IPS DF 4.7 (cell line): ENCODE measurements at regions not wholly inside any gene's neighbourhood (a gene's known extent, or its start where the extent isn't known, plus 50 kb on each side); places are given as distances from the start of the nearest gene placed in this dataset.
A peak's percentile ranks its signal among the peaks of the same experiment; 100 is the strongest.
"Not testable (repeated sequence)": the region's sequence is repeated elsewhere in the genome, so short reads cannot be mapped to it uniquely, and the experiment has no call there.

Experiments
- DNase-seq: peaks from one replicate; pipeline ENCODE4 v3.0.0-alpha.2; 2013; ENCODE audit warnings: low spot score; ENCODE audit errors: extremely low read depth

- no peak for DNase-seq
Measured at GRCh38 chr2:173545364-173545763, 190.7 kb downstream of the CDCA7 start.

DNA sequence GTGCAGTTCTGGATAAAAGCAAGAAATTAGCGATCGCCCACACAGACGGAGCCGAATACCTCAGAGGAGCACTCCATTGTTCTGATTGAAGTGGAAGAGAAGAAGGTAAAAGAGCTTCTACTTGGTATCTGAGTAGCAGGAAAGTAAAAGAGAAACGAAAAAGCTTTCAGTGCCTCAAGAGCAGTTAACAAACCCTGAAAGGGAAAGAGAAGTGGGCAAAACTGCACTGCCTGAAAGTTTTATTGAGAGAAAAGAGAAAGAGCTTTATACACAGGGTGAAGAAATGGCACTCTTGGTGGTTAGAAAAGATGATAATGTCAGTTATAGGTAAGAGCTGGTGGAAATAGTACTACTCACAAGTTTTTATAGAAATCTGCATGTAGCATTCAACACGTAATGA is 192.8 kb downstream of the CDCA7 start:
- DNase-seq: no peak

DNA sequence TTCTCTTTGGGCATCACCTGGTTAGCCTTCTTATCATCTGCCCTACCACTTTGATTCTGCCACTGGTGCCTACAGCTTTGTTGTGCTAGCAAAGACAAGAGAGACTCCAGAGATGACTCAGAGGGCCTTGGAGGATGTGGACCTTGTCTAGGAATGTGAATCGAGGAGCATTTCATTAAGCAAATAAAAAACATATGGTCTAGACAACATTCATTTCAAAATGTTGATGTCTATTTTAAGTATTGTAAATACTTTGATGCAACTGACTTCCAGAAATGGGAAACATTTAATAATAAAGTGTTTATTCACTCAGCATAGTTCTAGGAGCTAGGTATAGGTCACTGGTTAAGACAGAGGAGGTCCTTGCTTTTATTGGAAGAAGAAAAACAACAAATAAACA is 195.5 kb downstream of the CDCA7 start:
- no peak for DNase-seq

DNA sequence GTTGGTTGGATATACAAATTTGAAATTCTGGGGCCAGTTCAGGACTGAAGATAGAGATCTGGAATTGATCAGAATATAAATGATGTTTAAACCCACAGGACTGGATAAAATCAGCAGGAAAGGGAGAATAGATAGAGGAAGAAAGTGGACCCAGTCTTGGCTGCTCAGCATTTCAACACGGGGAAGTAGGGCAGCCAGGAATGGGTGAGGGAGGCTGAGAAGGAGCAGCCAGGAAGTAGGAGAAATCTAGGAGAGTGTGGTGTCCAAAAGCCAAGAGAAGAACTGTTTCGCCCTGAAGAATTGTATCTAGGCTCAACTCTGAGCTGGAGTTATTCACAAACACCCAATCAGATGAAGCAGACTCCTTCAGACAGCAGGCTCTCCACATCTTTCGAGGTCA is 197.9 kb downstream of the CDCA7 start:
- DNase-seq: no peak

DNA sequence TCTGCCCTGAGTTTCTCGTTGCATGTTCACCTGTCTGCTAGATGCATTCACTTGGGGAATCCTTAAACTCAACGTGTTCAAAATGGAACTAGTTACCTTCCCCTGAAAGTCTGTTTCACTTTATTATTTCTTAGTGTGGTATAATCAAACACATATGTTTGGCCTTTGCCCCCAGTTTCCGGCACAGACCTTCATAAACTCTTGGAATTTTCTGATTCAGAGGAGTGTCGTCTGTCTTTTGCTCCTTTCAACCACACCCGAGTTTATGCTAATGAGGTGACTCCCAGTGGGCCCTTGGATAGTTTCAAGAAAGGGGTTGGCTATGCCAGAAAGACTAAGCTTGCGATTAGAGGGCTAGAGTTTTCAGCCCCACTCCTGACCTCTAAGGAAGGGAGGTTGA is 198.9 kb downstream of the CDCA7 start:
- no peak for DNase-seq

DNA sequence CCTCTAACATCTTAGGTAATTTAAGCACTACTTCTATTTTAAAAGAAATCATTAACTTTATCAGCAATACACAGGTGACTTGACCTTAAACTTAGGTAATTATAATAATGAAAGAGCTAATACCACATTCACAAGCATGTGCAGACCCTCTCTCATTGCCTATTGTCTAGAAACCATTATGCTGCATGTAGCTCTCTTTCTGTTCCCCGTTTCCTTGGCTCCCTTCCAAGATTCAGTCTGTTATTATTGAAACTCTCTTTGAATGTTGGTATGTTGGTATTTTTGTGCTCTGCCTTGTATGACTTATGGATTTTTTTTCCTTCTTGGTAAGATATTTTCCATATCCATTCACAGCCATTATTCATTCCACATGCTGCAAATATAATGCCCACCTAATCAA is 201.2 kb downstream of the CDCA7 start:
- DNase-seq: no peak

GRCh38 chr2:173556816-173557215 is 202.1 kb downstream of the CDCA7 start:
- no peak for DNase-seq

DNA sequence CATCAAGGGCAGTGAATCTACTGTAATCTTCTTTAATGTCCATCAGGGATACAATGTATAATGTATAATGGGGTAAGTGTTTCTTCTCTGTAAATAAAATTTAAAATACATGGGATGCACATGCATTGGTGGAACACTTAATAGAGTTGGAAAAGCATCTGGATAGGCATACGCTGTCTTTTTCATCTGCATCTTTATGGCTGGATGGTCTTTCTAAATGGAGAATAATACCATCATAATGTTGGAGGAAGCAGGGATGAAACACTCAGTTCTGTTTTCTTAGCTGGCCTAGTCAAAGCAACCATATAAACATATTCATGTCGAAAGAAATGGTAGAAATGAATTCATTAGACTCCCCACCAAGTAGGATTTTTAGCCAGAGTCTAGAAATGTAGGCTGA is 202.8 kb downstream of the CDCA7 start:
- no peak for DNase-seq

DNA sequence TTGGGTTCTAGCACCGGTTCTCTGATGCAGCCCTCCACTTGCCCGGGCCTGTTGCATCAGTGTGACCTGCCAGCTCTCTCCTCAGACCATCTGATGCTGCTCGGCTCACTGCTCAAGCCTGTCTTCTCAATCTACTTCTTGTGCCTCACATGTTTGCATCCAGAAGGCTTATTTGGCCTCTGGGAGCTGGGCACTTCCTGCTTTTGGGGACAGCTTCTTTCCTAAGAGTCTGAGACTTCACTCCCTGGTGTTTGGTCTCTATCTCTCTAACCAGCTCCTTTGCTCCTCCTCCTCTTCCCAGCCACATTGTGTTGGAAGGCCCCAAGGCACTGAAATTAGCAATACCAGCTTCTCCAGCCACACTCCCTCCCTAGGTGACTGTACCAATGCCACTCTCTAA is 212.8 kb downstream of the CDCA7 start:
- DNase-seq: no peak

DNA sequence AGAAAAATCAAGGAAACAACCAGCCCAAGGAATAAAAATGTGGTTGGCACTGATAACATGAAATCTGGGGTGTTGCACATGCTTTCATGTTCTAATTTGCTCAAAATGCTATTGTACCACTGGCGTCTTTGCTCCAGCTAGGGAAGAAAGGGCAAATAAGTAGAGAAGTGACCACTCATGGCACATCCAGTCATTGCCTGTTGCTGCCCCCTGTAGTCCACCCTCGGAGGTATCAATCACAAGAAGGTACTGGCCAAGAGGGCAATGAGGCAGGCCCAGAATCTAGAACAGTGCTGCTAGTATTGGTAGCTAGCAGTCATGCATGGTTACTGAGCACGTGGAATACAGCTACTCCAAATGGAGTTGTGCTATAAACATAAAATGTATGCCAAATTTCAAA is 213.4 kb downstream of the CDCA7 start:
- peak; percentile 46 for DNase-seq

- no peak for DNase-seq
Measured at GRCh38 chr2:173571021-173571821, 216.5 kb downstream of the CDCA7 start.

- no peak for DNase-seq
Measured at GRCh38 chr2:173571887-173572680, 217.4 kb downstream of the CDCA7 start.

GRCh38 chr2:173572848-173573247 is 218.2 kb downstream of the CDCA7 start:
- no peak for DNase-seq

DNA sequence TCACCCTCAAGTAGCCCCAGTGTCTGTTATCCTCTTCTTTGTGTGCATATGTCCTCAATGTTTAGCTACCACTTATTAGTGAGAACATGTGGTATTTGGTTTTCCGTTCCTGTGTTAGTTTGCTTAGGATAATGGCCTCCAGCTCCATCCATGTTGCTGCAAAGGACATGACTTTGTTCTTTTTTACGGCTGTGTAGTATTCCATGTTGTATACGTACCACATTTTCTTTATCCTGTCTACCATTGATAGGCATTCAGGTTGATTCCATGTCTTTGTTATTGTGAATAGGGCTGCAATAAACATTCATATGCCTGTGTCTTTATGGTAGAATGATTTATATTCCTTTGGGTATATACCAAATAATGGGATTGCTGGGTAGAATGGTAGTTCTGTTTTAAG is 219.1 kb downstream of the CDCA7 start:
- not testable (repeated sequence) for DNase-seq

DNA sequence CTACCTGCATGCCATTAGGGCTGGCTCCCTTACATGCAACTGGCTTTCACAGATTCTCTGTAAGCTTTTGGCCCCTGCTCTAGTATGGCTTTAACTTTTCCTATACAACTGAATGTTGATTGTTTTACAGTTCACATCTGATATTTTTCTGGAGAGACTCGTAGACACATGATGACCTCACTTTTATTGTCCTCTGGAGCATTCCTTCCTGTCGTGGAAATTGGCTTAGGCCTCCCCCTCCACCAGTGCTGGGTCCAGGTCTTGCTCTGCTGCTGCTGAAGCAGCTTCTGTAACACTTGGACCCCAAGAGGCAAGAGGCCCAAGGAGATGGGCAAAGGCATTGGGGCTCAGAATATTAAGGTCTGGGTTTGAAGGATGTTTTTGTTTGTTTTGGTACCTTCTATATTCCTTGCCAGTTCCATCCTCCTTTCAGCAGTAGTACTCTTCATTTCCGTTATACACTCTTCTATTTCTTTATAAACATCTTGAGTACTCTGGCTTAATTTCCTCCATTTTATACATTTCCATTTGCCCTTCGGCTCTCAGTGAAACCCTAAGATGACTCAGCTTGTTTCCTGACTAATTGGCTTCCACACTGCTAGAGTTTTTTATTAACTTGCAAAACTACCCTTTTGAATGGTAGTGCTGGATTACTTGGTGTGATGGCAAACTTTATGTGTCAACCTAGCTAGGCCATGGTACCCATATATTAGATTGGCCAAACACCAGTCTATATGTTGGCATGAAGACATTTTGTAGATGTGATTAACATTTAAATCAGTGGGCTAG is 219.8 kb downstream of the CDCA7 start:
- DNase-seq: no peak

GRCh38 chr2:173578404-173579107 is 223.9 kb downstream of the CDCA7 start:
- no peak for DNase-seq

DNA sequence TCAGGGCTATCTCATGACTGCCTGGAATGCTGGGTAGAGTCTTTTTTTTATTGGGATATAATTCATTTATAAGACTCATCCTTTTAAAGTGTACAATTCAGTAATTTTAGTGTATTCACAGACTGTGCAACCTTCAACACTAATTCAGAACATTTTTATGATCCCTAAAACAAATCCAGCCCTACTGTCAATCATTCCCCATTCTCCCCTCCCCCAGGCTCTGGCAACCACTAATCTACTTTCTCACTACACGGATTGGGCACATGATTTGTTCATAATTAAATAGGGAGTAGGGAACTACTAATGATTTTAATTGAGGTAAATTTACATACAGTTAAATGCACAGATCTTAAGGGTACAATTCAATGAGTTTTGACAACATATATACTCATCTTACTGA is 225.7 kb downstream of the CDCA7 start:
- DNase-seq: no peak

DNA sequence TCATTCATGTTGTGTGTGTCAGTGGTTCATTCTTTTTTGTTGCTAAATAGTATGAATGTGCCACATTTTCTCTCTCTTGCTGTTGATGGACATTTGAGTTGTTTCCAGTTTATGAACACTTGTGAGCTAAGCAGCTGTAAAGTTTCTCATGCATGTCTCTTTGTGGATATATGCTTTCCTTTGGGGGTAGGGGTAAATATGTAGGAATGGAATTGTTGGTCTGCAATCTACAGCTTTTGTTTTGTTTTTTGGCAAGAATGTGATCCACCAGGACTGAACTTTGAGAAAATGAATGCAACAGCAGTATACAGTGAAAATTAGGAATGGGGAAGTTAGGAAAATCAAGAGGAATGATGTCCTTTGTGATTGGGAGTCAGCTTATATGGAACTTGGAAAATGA is 226.3 kb downstream of the CDCA7 start:
- no peak for DNase-seq

DNA sequence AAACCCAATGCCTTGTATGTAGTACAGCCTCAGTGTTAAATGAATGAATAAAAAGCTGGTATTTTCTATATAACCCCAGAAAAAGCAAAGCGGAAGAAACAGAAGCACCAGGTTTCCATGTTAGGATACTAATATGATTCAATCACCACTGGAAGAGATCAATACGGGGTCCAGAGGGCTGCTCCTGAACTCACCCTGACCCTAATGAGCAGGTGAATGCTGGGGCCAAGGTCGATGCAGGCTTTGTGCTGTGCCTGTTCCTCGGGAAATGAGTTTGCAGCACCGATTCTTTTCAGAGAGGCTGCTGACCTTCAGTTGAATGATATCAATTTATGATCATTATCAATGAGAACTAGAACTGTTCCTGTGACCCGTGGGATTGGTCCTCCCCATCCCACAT is 228.5 kb downstream of the CDCA7 start:
- DNase-seq: no peak

GRCh38 chr2:173584000-173584399 is 229.3 kb downstream of the CDCA7 start:
- DNase-seq: no peak

DNA sequence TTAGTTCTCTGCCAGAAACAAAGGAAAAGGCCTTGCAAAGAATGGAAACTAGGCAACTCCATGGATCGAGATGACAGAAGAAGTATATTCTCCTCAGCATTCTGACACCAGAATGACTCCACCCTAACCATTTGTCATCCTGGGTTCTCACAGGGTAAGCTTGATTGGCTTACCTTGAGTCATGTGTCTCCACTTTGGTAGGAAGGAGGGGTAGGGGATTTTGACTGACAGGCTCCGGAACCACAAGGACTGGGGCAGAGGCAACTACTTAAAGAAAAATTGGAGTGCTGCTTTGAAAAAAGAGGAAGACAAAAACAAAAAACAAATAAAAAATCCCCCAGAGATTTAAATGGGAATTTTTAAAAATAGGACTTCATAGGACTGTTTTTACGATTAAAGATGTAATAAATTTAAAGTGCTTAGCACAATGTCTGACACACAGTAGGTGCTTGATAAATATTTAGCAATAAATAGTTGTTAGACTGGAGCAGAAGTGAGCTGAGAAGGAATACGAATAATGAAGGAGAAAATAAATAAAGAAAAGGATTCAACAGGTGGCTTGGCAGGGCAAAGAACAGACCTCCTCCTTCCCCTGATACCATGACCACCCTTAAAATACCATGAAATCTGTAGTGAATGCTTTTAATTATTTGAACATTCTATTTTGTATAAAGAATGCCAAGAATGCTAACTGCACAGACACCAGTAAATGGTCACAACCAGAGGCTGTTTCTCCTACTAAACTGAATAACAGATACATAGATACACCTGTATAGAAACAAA is 230.2 kb downstream of the CDCA7 start:
- no peak for DNase-seq
